Tibial nerve (tissue), 4 donors: ENCODE measurements at regions not wholly inside any gene's neighbourhood (a gene's known extent, or its start where the extent isn't known, plus 50 kb on each side); places are given as distances from the start of the nearest gene placed in this dataset.
"Not testable (repeated sequence)": the region's sequence is repeated elsewhere in the genome, so short reads cannot be mapped to it uniquely, and the experiment has no call there.

Experiments
- DNase-seq, 2 donors: peaks; one replicate each; pipeline ENCODE4 v3.0.0-alpha.2; 2019; ENCODE audit warnings: low spot score in 2 of 2
- H3K27ac ChIP-seq, 4 donors: fragments of 200-600 bp; sonication (generic) in 3 of 4; one replicate each; pipeline ENCODE4 v1.5.1; 2017 to 2019; ENCODE audit warnings: mild to moderate bottlenecking in 1 of 4
- H3K27me3 ChIP-seq, 2 donors: fragments of 200-600 bp; sonication (generic) in 1 of 2; one replicate each; pipeline versions ENCODE4 v1.5.1 to v1.6.0; 2017 to 2019
- H3K36me3 ChIP-seq, 3 donors: fragments of 200-600 bp; sonication (generic); one replicate each; pipeline ENCODE4 v1.5.1; 2018 to 2019
- H3K4me1 ChIP-seq, 4 donors: fragments of 200-600 bp; sonication (generic) in 3 of 4; one replicate each; pipeline ENCODE4 v1.5.1; 2017 to 2019
- H3K4me3 ChIP-seq, 4 donors: fragments of 200-600 bp; sonication (generic) in 3 of 4; one replicate each; pipeline ENCODE4 v1.5.1; 2017 to 2019; ENCODE audit warnings: mild to moderate bottlenecking in 1 of 4, moderate library complexity in 1 of 4
- H3K9me3 ChIP-seq, 4 donors: fragments of 200-600 bp; sonication (generic) in 3 of 4; one replicate each; pipeline ENCODE4 v1.5.1; 2017 to 2019
- EP300 ChIP-seq, 2 donors: sonication (generic); formaldehyde crosslinking; IDR thresholded peaks; one replicate each; pipeline ENCODE4 v1.6.1; 2017; ENCODE audit warnings: antibody characterized with exemption in 2 of 2, mild to moderate bottlenecking in 1 of 2
- POLR2A ChIP-seq, 2 donors: fragments of 450-650 bp; IDR thresholded peaks; one replicate each; pipeline ENCODE4 v1.6.1; 2017; ENCODE audit warnings: antibody characterized with exemption in 2 of 2, mild to moderate bottlenecking in 2 of 2, moderate library complexity in 2 of 2
- WGBS, 2 donors: methylation state at CpG; one replicate each; pipeline ENCODE4 v1.1.5; 2018; 5-methylcytosine and 5-hydroxymethylcytosine counted together
- TF ChIP-seq, protein P1 (sequence below), 5 experiments: fragments of 200-600 bp in 3 of 5; fragments of 450-650 bp in 2 of 5; sonication (generic) in 3 of 5; IDR thresholded peaks; one replicate each; pipeline ENCODE4 v1.5.1; 2016 to 2019; ENCODE audit warnings: antibody characterized with exemption in 5 of 5, mild to moderate bottlenecking in 3 of 5, moderate library complexity in 2 of 5

DNA sequence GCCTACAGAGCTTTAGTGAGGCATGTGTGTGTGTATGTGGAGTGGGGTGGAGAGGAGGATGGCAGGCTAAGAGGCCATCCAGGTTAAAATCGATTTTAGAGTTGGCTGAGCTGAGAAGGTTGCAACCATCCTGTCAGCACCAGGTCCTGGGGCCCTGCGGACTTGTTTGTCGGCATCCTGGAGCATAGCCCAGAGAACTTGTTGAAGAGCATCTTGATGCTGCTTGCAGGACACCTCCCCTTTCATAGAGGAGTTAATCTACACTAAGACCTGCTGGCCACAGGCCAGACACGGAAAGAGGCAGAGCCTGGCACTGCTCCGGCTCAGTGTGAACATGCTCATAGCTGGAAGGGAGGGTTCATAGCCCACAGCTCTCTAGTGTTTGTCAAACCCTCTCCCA is 72.1 kb upstream of the RGPD5 start:
- no peaks in the 10 kb centered on the region for H3K4me1 ChIP-seq
- WGBS, 2 donors = 61 to 67% methylated on average over 5 of the region's 5 CpGs
- H3K27ac ChIP-seq = no peak overlapping the region
- H3K27me3 ChIP-seq = no peaks in the 10 kb centered on the region
- DNase-seq = no peak
- H3K9me3 ChIP-seq = peaks cover 0 to 6% (median 0%) of the 10 kb centered on the region in 4 donors
- H3K4me3 ChIP-seq = no peak overlapping the region
- no peaks in the 10 kb centered on the region for H3K36me3 ChIP-seq
- TF ChIP-seq POLR2A (IDR thresholded peaks at IDR 0.05) (no peak), EP300 (IDR thresholded peaks at IDR 0.05) (no peak)
- TF ChIP-seq, protein P1, sequence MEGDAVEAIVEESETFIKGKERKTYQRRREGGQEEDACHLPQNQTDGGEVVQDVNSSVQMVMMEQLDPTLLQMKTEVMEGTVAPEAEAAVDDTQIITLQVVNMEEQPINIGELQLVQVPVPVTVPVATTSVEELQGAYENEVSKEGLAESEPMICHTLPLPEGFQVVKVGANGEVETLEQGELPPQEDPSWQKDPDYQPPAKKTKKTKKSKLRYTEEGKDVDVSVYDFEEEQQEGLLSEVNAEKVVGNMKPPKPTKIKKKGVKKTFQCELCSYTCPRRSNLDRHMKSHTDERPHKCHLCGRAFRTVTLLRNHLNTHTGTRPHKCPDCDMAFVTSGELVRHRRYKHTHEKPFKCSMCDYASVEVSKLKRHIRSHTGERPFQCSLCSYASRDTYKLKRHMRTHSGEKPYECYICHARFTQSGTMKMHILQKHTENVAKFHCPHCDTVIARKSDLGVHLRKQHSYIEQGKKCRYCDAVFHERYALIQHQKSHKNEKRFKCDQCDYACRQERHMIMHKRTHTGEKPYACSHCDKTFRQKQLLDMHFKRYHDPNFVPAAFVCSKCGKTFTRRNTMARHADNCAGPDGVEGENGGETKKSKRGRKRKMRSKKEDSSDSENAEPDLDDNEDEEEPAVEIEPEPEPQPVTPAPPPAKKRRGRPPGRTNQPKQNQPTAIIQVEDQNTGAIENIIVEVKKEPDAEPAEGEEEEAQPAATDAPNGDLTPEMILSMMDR (IDR thresholded peaks at IDR 0.05) = no peak

DNA sequence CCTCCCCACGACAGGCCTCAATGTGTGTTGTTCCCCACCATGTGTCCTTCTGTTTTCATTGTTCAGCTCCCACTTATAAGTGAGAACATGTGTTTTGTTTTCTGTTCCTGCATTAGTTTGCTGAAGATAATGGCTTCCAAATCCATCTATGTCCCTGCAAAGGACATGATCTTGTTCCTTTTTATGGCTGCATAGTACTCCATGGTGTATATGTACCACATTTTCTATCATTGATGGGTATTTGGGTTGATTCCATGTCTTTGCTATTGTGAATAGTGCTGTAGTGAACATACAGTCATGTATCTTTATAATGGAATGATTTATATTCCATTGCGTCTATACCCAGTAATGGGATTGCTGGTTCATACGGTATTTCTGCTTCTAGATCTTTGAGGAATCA is 71.5 kb upstream of the RGPD5 start:
- H3K4me1 ChIP-seq, H3K36me3 ChIP-seq, H3K9me3 ChIP-seq, H3K4me3 ChIP-seq, DNase-seq, H3K27ac ChIP-seq, H3K27me3 ChIP-seq: not testable (repeated sequence)
- 88 to 90% methylated on average over 3 of the region's 3 CpGs for WGBS, 2 donors

DNA sequence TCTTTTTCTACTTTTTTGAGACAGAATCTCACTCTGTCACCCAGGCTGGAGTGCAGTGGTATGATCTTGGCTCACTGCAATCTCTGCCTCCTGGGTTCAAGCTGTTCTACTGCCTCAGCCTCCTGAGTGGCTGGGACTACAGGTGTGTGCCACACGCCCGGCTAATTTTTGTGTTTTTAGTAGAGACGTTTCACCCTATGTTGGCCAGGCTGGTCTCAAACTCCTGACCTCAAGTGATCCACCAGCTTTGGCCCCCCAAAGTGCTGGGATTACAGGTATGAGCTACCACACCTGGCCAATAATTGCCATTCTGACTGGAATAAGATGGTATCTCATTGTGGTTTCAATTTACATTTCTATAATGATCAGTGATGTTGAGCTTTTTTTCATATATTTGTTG is 71.0 kb upstream of the RGPD5 start:
- not testable (repeated sequence) for DNase-seq
- 89 to 94% methylated on average over 3 of the region's 3 CpGs for WGBS, 2 donors

DNA sequence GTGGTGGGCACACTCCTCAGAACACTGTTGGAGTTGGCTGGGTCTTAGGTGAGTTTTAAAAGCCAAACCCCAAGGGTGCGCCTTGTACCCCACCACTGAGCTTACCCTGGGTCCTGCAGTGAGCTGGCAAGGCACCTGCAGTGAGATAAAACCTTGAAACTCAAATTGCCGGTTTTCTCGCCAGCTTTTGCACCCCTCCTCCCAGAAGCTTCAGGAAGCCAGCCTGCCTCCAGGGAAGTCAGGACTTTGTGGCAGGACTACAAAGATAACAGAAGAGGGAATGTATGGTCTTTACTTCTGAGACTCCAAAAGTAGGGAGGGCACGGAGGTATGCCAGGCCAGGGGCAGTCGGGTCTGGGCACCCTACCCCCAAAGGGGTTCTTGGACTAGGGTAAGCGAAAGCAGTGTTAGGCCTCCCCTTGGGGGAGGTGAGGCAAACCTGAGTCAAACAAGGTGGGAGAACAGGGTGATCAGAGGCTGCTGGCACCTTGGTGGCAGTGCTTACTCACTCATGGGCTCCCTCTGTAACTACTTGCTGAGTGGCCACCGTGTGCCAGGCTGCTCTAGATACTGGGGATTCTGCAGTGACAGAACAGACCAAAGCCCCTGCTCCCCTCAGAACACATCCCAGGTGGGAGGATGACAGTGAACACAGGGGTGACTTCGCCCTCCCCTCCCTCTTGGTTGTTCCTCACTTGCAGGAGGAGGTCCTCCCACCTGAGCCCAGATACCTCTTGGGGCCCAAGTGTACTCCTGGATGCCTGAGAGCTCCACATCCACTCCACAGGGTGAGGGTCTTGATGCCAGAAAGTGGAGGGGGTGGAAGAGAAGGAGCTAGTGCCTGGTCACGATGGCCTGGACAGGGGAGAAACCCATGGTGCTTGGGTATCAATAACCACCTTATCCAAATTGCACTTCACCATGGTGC is 69.3 kb upstream of the RGPD5 start:
- TF ChIP-seq, protein P1 (IDR thresholded peaks at IDR 0.05) = no peak
- no peak for TF ChIP-seq EP300 (IDR thresholded peaks at IDR 0.05)
- TF ChIP-seq POLR2A (IDR thresholded peaks at IDR 0.05) = no peak
- Histone ChIP-seq H3K36me3 (no peaks in the 10 kb centered on the region), H3K4me3 (no peak overlapping the region), H3K4me1 (peaks cover 0 to 13% (median 0%) of the 10 kb centered on the region in 4 donors), H3K27me3 (no peaks in the 10 kb centered on the region), H3K27ac (no peak overlapping the region), H3K9me3 (peaks cover 0 to 6% (median 2%) of the 10 kb centered on the region in 4 donors)
- DNase-seq = no peak
- 94 to 96% methylated on average over 8 to 9 of the region's 9 CpGs for WGBS, 2 donors

More for the DNA sequence above, 71.0 kb upstream of the RGPD5 start:
- not testable (repeated sequence) for H3K36me3 ChIP-seq, H3K9me3 ChIP-seq, H3K4me1 ChIP-seq, H3K4me3 ChIP-seq, H3K27ac ChIP-seq, H3K27me3 ChIP-seq

DNA sequence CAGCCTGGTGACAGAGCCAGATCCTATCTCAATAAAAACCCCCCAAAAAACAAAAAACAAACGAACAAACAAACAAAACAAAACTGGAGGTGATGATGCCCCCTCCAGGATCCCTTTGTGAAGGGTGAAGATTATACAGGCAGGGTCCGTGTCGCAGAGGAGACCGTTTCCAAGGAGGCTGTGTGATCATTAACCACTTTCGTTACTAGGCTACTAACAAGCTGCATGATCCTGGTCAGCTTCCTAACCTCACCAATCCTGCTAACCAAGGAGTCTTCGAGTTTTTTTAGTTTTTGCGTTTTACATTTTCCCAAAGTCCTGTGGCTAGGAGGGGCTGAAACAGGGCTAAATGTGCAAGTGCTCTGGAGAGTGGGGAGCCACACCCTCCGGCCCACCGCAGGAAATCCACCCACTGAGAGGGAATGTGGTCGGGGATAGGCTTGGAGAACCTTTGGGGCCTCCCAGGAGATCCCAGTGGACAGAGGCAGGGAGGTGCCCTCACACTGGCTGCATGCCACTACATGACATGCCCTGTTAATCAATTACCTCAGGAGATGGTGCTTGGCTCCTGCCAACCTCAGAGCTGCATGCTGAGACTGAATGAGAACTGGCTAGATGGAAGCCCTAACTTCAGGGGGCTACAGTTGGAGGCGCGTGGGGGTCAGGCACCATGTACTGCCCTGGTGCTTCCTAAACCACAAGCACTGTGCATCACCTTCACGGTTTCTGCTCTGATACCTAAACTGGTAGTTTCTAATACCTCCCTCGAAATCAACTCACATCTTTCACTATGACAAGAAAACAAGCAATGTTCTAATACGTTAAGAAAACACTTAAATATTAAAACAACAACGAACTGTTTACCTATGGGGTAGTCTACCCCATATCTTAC is 67.5 kb upstream of the RGPD5 start:
- H3K4me1 ChIP-seq = peaks cover 0 to 13% (median 0%) of the 10 kb centered on the region in 4 donors
- no peak overlapping the region for H3K4me3 ChIP-seq
- no peaks in the 10 kb centered on the region for H3K36me3 ChIP-seq
- no peak for TF ChIP-seq EP300 (IDR thresholded peaks at IDR 0.05)
- no peak for TF ChIP-seq POLR2A (IDR thresholded peaks at IDR 0.05)
- TF ChIP-seq, protein P1 (IDR thresholded peaks at IDR 0.05) = no peak
- no peak for DNase-seq
- no peak overlapping the region for H3K27ac ChIP-seq
- peaks cover 0 to 6% (median 2%) of the 10 kb centered on the region in 4 donors for H3K9me3 ChIP-seq
- WGBS, 2 donors = 79 to 85% methylated on average over 16 of the region's 16 CpGs
- H3K27me3 ChIP-seq = no peaks in the 10 kb centered on the region
